ENCODE measurements at regions not wholly inside any gene's neighbourhood (a gene's known extent, or its start where the extent isn't known, plus 50 kb on each side); places are given as distances from the start of the nearest gene placed in this dataset.

GRCh38 chr6:149128489-149129145, 188.9 kb upstream of the TAB2 start (continued):
- no peak for TF ChIP-seq ATF1 (CRISPR knock-in tag; IDR thresholded peaks at IDR 0.05)
- peak; percentile 32; the same call in 1 of the 2 replicates for TF ChIP-seq ATF1 (tag; IDR thresholded peaks at IDR 0.05)
- peak; percentile 66; the same call in 1 of the 2 replicates for TF ChIP-seq SOX6 (IDR thresholded peaks at IDR 0.05)
- TF ChIP-seq TRIM24 (IDR thresholded peaks at IDR 0.05), result peak; percentile 75 to 85; a peak in 3 of 4 replicates
- peak; percentile 28 for TF ChIP-seq TBP (optimal IDR thresholded peaks at IDR 0.05; ENCODE audit: low read depth, low read length)
- TF ChIP-seq POLR2AphosphoS5 (IDR thresholded peaks at IDR 0.05; ENCODE audit: control insufficient read depth, insufficient read depth, low read depth, low read length), result peak; percentile 73
- peak in 1 of 2 experiments; percentile 87; a peak in 1 of 3 replicates for TF ChIP-seq CBX3 (IDR thresholded peaks at IDR 0.05; ENCODE audit: borderline replicate concordance in 1 of 2, low read length in 2 of 2)
- peak; percentile 83 for TF ChIP-seq CTBP1 (IDR thresholded peaks at IDR 0.05; ENCODE audit: borderline replicate concordance)
- TF ChIP-seq YY1 (IDR thresholded peaks at IDR 0.05; ENCODE audit: borderline replicate concordance in 1 of 3, control insufficient read depth in 1 of 3, extremely low read depth in 1 of 3, insufficient read depth in 3 of 3, insufficient read length in 1 of 3, insufficient replicate concordance in 2 of 3, low read depth in 1 of 3, low read length in 2 of 3), result peak in 1 of 3 experiments; percentile 69
- 0 out of 2 replicates have a peak, but pooled peaks have one; percentile 63 for TF ChIP-seq NCOA1 (IDR thresholded peaks at IDR 0.05; ENCODE audit: low read depth)
- TF ChIP-seq POLR2A (conservative IDR thresholded peaks at IDR 0.05), result 0 out of 2 replicates have a peak, but pooled peaks have one; percentile 41
- TF ChIP-seq, protein P1, sequence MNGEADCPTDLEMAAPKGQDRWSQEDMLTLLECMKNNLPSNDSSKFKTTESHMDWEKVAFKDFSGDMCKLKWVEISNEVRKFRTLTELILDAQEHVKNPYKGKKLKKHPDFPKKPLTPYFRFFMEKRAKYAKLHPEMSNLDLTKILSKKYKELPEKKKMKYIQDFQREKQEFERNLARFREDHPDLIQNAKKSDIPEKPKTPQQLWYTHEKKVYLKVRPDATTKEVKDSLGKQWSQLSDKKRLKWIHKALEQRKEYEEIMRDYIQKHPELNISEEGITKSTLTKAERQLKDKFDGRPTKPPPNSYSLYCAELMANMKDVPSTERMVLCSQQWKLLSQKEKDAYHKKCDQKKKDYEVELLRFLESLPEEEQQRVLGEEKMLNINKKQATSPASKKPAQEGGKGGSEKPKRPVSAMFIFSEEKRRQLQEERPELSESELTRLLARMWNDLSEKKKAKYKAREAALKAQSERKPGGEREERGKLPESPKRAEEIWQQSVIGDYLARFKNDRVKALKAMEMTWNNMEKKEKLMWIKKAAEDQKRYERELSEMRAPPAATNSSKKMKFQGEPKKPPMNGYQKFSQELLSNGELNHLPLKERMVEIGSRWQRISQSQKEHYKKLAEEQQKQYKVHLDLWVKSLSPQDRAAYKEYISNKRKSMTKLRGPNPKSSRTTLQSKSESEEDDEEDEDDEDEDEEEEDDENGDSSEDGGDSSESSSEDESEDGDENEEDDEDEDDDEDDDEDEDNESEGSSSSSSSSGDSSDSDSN (IDR thresholded peaks at IDR 0.05; ENCODE audit: borderline replicate concordance in 1 of 2, low read depth in 2 of 2, low read length in 2 of 2), result 0 out of 4 replicates have a peak, but pooled peaks of 1 of the 2 experiments have one; percentile 34
- 0 out of 6 replicates have a peak, but pooled peaks of 1 of the 3 experiments have one; percentile 5 for TF ChIP-seq ZBTB11 (CRISPR knock-in tag; IDR thresholded peaks at IDR 0.05)
- TF ChIP-seq FOXJ3 (CRISPR knock-in tag; IDR thresholded peaks at IDR 0.05), result no peak
- no peak for TF ChIP-seq ZNF778 (CRISPR knock-in tag; IDR thresholded peaks at IDR 0.05)
- peak; percentile 58 for TF ChIP-seq NFIC (IDR thresholded peaks at IDR 0.05)
- TF ChIP-seq TCF3 (CRISPR knock-in tag; IDR thresholded peaks at IDR 0.05), result peak; percentile 79
- peak; percentile 78 to 81 for TF ChIP-seq FOXA3 (CRISPR knock-in tag; conservative IDR thresholded peaks at IDR 0.05 in 1 of 2, IDR thresholded peaks at IDR 0.05 in 1 of 2)
- peak; percentile 71; the same call in 1 of the 2 replicates for TF ChIP-seq MTA3 (IDR thresholded peaks at IDR 0.05; ENCODE audit: borderline replicate concordance)
